CD14-positive monocyte (primary cell): ENCODE measurements at regions not wholly inside any gene's neighbourhood (a gene's known extent, or its start where the extent isn't known, plus 50 kb on each side); places are given as distances from the start of the nearest gene placed in this dataset.

Experiments used
- DNase-seq, 3 donors: peaks; one replicate each; pipeline ENCODE4 v3.0.0-alpha.2; 2011 to 2022
- H2AFZ ChIP-seq: 2 replicates; pipeline ENCODE4 v1.6.0; 2012; ENCODE audit warnings: mild to moderate bottlenecking, low read depth, low read length, inconsistent platforms; ENCODE audit not compliant: insufficient read depth, poor library complexity, severe bottlenecking
- H3K27ac ChIP-seq, 2 donors: 1 replicate in 1 of 2; 2 replicates in 1 of 2; pipeline ENCODE4 v1.5.1; 2012 to 2013; ENCODE audit warnings: low read length in 2 of 2, control low read depth in 1 of 2, inconsistent platforms in 1 of 2, low read depth in 1 of 2, mild to moderate bottlenecking in 1 of 2
- H3K27me3 ChIP-seq, 2 donors: one replicate each; pipeline versions ENCODE4 v1.6.0 to v1.6.1; 2011 to 2013; ENCODE audit warnings: low read length in 2 of 2; ENCODE audit not compliant: control insufficient read depth in 2 of 2, insufficient read depth in 2 of 2
- H3K36me3 ChIP-seq, 2 donors: replicated peaks in 1 of 2; 1 replicate in 1 of 2; 2 replicates in 1 of 2; pipeline versions ENCODE4 v1.5.1 to v1.6.1; 2012 to 2013; ENCODE audit warnings: low read length in 2 of 2, control low read depth in 1 of 2, inconsistent platforms in 1 of 2, mild to moderate bottlenecking in 1 of 2; ENCODE audit not compliant: insufficient read depth in 2 of 2, control insufficient read depth in 1 of 2
- H3K4me1 ChIP-seq, 2 donors: 1 replicate in 1 of 2; 2 replicates in 1 of 2; pipeline versions ENCODE4 v1.5.1 to v1.6.1; 2012 to 2013; ENCODE audit warnings: low read length in 2 of 2, control low read depth in 1 of 2, inconsistent platforms in 1 of 2, mild to moderate bottlenecking in 1 of 2, moderate library complexity in 1 of 2; ENCODE audit not compliant: insufficient read depth in 2 of 2, control insufficient read depth in 1 of 2
- H3K4me2 ChIP-seq: replicated peaks from 2 replicates; pipeline ENCODE3; 2012; ENCODE audit warnings: low read length, moderate library complexity, mild to moderate bottlenecking; ENCODE audit not compliant: poor library complexity, severe bottlenecking; ENCODE audit errors: extremely low read depth
- H3K4me3 ChIP-seq, 3 experiments: fragments of 200-600 bp in 1 of 3; sonication (generic) in 1 of 3; replicated peaks in 1 of 3; 1 replicate in 2 of 3; 2 replicates in 1 of 3; pipeline ENCODE4 v1.5.1; 2011 to 2013; ENCODE audit warnings: low read length in 3 of 3, mild to moderate bottlenecking in 3 of 3, control low read depth in 2 of 3, low read depth in 2 of 3, inconsistent platforms in 1 of 3, moderate library complexity in 1 of 3
- H3K79me2 ChIP-seq: 2 replicates; pipeline ENCODE4 v1.6.0; 2012; ENCODE audit warnings: mild to moderate bottlenecking, control low read depth, inconsistent platforms, low read length, moderate library complexity; ENCODE audit not compliant: insufficient read depth
- H3K9ac ChIP-seq: 2 replicates; pipeline ENCODE4 v1.6.0; 2017; ENCODE audit warnings: low read length, mild to moderate bottlenecking; ENCODE audit not compliant: insufficient read depth, poor library complexity, severe bottlenecking
- H3K9me3 ChIP-seq, 2 donors: replicated peaks in 1 of 2; 1 replicate in 1 of 2; 2 replicates in 1 of 2; pipeline versions ENCODE4 v1.5.1 to v1.6.1; 2012 to 2013; ENCODE audit warnings: low read length in 2 of 2, control low read depth in 1 of 2; ENCODE audit not compliant: control insufficient read depth in 1 of 2, insufficient read depth in 1 of 2
- H4K20me1 ChIP-seq: 2 replicates; pipeline ENCODE4 v1.6.0; 2012; ENCODE audit warnings: mild to moderate bottlenecking, low read length, control low read depth, moderate library complexity; ENCODE audit not compliant: insufficient read depth
- H3K27ac Mint-ChIP-seq, 7 donors: one replicate each; pipeline ENCODE4 v1.8.0; 2020; ENCODE audit warnings: mild to moderate bottlenecking in 7 of 7, mixed read lengths in 7 of 7, moderate library complexity in 6 of 7, inconsistent platforms in 2 of 7
- H3K27me3 Mint-ChIP-seq, 3 donors: one replicate each; pipeline ENCODE4 v1.8.0; 2021 to 2022; ENCODE audit warnings: low read depth in 3 of 3, mild to moderate bottlenecking in 3 of 3, mixed read lengths in 3 of 3, moderate library complexity in 3 of 3, inconsistent platforms in 1 of 3
- H3K36me3 Mint-ChIP-seq, 2 donors: one replicate each; pipeline ENCODE4 v1.8.0; 2020; ENCODE audit warnings: mixed read lengths in 2 of 2, inconsistent platforms in 1 of 2, mild to moderate bottlenecking in 1 of 2
- H3K4me1 Mint-ChIP-seq: one replicate; pipeline ENCODE4 v1.8.0; 2020; ENCODE audit warnings: mild to moderate bottlenecking, mixed read lengths
- H3K4me3 Mint-ChIP-seq, 2 donors: one replicate each; pipeline ENCODE4 v1.8.0; 2020; ENCODE audit warnings: mild to moderate bottlenecking in 2 of 2, mixed read lengths in 2 of 2, moderate library complexity in 1 of 2
- H3K9me3 Mint-ChIP-seq, 7 donors: one replicate each; pipeline ENCODE4 v1.8.0; 2020 to 2022; ENCODE audit warnings: mixed read lengths in 7 of 7, mild to moderate bottlenecking in 6 of 7, moderate library complexity in 6 of 7, inconsistent platforms in 2 of 7
- WGBS: methylation state at CpG from one replicate; pipeline ENCODE4 v1.1.5; 2013; ENCODE audit warnings: missing lambda C conversion rate; ENCODE audit not compliant: insufficient coverage; 5-methylcytosine and 5-hydroxymethylcytosine counted together
- intact Hi-C, 2 donors: fragments of 100-400 bp; cut with micrococcal nuclease; formaldehyde crosslinking; loops; one replicate each; pipeline versions ENCODE4 v1.15.0 to v1.15.1; 2023
- TF ChIP-seq, protein P1 (sequence below): fragments of 200-600 bp; IDR thresholded peaks from one replicate; pipeline ENCODE4 v1.8.0; 2022; ENCODE audit warnings: antibody characterized with exemption, mild to moderate bottlenecking

DNA sequence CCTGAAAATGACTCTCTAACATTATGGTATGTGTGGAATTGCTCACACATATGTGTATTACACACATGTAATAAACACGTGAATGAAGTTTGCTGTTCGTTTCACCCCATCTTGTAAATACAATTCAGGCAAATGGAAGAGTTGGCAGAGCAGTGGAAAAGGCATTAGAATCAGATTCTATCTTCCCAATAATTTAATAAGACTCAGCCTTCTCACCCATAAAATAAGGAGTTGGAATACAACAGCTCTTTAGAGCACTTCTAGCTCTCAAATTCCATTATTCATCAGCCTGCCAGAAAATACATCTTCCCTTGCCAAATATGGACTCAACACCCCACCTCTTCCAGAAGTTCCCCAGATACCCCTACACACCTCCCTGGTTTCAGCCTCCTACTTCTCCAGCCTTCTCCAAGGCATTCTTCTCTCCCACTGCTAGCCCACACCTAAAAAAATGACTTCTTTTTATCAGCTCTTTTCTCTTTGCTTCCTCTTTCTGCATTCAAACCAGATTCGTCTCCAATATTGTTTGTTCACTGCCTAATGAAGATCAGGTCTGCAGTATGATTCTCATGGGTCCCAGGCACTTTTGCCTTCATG, 66.2 kb upstream of the DYRK2 start:
- no peak overlapping the region for H3K27ac Mint-ChIP-seq
- Histone ChIP-seq H4K20me1 (no peaks in the 10 kb centered on the region), H3K9ac (no peak overlapping the region), H3K4me3 (no peak overlapping the region), H3K27ac (no peak overlapping the region), H3K27me3 (no peaks in the 10 kb centered on the region), H3K36me3 (no peaks in the 10 kb centered on the region), H3K9me3 (no peaks in the 10 kb centered on the region), H3K4me2 (no peak overlapping the region), H3K4me1 (peaks cover 0 to 6% of the 10 kb centered on the region in 2 donors), H2AFZ (no peak overlapping the region), H3K79me2 (no peaks in the 10 kb centered on the region)
- H3K9me3 Mint-ChIP-seq = peaks cover 0 to 3% (median 0%) of the 10 kb centered on the region in 7 donors
- no peak for DNase-seq
- H3K4me1 Mint-ChIP-seq = peaks cover 8% of the 10 kb centered on the region
- H3K36me3 Mint-ChIP-seq = no peaks in the 10 kb centered on the region
- no CpG with 5 or more reads among the region's 3 CpGs for WGBS
- TF ChIP-seq, protein P1, sequence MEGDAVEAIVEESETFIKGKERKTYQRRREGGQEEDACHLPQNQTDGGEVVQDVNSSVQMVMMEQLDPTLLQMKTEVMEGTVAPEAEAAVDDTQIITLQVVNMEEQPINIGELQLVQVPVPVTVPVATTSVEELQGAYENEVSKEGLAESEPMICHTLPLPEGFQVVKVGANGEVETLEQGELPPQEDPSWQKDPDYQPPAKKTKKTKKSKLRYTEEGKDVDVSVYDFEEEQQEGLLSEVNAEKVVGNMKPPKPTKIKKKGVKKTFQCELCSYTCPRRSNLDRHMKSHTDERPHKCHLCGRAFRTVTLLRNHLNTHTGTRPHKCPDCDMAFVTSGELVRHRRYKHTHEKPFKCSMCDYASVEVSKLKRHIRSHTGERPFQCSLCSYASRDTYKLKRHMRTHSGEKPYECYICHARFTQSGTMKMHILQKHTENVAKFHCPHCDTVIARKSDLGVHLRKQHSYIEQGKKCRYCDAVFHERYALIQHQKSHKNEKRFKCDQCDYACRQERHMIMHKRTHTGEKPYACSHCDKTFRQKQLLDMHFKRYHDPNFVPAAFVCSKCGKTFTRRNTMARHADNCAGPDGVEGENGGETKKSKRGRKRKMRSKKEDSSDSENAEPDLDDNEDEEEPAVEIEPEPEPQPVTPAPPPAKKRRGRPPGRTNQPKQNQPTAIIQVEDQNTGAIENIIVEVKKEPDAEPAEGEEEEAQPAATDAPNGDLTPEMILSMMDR = no peak
- no peak overlapping the region for H3K4me3 Mint-ChIP-seq
- H3K27me3 Mint-ChIP-seq = peaks cover 0 to 4% (median 2%) of the 10 kb centered on the region in 3 donors
- intact Hi-C loops = no loop called here

DNA sequence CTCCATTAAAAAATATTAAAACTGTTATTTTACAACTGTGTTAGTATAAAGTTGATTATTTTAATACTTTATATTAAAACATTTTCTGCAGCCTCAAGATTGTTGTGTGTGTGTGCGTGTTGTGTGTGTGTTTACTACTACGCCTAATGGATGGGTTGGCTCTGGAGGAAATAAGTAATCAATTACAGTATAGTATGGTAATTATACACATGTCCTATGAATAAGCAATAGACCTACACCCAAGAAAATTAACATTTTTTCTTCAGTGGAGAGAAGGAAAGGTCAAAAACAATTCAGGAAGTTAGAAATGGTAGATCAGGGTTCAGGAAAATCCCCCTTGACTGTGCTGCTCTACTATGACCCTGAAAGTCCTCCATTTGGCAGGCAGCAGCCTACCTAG, 65.7 kb upstream of the DYRK2 start:
- WGBS = no CpG with 5 or more reads among the region's 2 CpGs
- no peak overlapping the region for H3K9ac ChIP-seq
- no peak overlapping the region for H2AFZ ChIP-seq
- intact Hi-C loops = no loop called here
- peaks cover 0 to 3% (median 0%) of the 10 kb centered on the region in 7 donors for H3K9me3 Mint-ChIP-seq
- no peak overlapping the region for H3K4me2 ChIP-seq
- DNase-seq = no peak
- no peaks in the 10 kb centered on the region for H3K36me3 ChIP-seq
- no peak overlapping the region for H3K4me3 ChIP-seq
- H3K36me3 Mint-ChIP-seq = no peaks in the 10 kb centered on the region
- peaks cover 8% of the 10 kb centered on the region for H3K4me1 Mint-ChIP-seq
- H3K27me3 ChIP-seq = no peaks in the 10 kb centered on the region
- H3K27ac ChIP-seq = no peak overlapping the region
- H3K4me3 Mint-ChIP-seq = no peak overlapping the region
- peaks cover 0 to 6% of the 10 kb centered on the region in 2 donors for H3K4me1 ChIP-seq
- TF ChIP-seq, protein P1 = no peak
- H4K20me1 ChIP-seq = no peaks in the 10 kb centered on the region
- no peaks in the 10 kb centered on the region for H3K9me3 ChIP-seq
- no peak overlapping the region for H3K27ac Mint-ChIP-seq
- peaks cover 0 to 4% (median 2%) of the 10 kb centered on the region in 3 donors for H3K27me3 Mint-ChIP-seq
- no peaks in the 10 kb centered on the region for H3K79me2 ChIP-seq
